ENCODE measurements at regions not wholly inside any gene's neighbourhood (a gene's known extent, or its start where the extent isn't known, plus 50 kb on each side); places are given as distances from the start of the nearest gene placed in this dataset.

- no peak for TF ChIP-seq CTCF (conservative IDR thresholded peaks at IDR 0.05; ENCODE audit: low read length)
- TF ChIP-seq EZH2phosphoT487 (IDR thresholded peaks at IDR 0.05; ENCODE audit: borderline replicate concordance, low read depth, low read length): no peak
Observed at GRCh38 chr19:33898062-33898677, 101.5 kb downstream of the KCTD15 start.

Measured in OCI-LY7 (cell line).